Fibroblast of lung (primary cell): ENCODE measurements at regions not wholly inside any gene's neighbourhood (a gene's known extent, or its start where the extent isn't known, plus 50 kb on each side); places are given as distances from the start of the nearest gene placed in this dataset.

Experiments
- EZH2 ChIP-seq: IDR thresholded peaks from 2 replicates; pipeline ENCODE4 v1.5.1; 2012; ENCODE audit warnings: low read length, control low read depth, mild to moderate bottlenecking; ENCODE audit errors: missing control alignments
- TF ChIP-seq, protein P1 (sequence below), 2 donors: IDR thresholded peaks in 1 of 2; conservative IDR thresholded peaks in 1 of 2; 1 replicate in 1 of 2; 2 replicates in 1 of 2; pipeline ENCODE4 v1.5.1; 2011 to 2012; ENCODE audit warnings: low read length in 2 of 2, control low read depth in 1 of 2, inconsistent platforms in 1 of 2, low read depth in 1 of 2, mild to moderate bottlenecking in 1 of 2

- TF ChIP-seq, protein P1, sequence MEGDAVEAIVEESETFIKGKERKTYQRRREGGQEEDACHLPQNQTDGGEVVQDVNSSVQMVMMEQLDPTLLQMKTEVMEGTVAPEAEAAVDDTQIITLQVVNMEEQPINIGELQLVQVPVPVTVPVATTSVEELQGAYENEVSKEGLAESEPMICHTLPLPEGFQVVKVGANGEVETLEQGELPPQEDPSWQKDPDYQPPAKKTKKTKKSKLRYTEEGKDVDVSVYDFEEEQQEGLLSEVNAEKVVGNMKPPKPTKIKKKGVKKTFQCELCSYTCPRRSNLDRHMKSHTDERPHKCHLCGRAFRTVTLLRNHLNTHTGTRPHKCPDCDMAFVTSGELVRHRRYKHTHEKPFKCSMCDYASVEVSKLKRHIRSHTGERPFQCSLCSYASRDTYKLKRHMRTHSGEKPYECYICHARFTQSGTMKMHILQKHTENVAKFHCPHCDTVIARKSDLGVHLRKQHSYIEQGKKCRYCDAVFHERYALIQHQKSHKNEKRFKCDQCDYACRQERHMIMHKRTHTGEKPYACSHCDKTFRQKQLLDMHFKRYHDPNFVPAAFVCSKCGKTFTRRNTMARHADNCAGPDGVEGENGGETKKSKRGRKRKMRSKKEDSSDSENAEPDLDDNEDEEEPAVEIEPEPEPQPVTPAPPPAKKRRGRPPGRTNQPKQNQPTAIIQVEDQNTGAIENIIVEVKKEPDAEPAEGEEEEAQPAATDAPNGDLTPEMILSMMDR (conservative IDR thresholded peaks at IDR 0.05 in 1 of 2, IDR thresholded peaks at IDR 0.05 in 1 of 2; ENCODE audit: low read depth in 1 of 2, low read length in 2 of 2), result no peak
- no peak for TF ChIP-seq EZH2
These were observed 64.6 kb upstream of the KLF9 start for GRCh38 chr9:70478963-70479641.
